Astrocyte of the spinal cord (primary cell): ENCODE measurements at regions not wholly inside any gene's neighbourhood (a gene's known extent, or its start where the extent isn't known, plus 50 kb on each side); places are given as distances from the start of the nearest gene placed in this dataset.

Experiments used
- DNase-seq: peaks from one replicate; pipeline ENCODE4 v3.0.0; 2011; ENCODE audit warnings: low read depth, low spot score
- H3K4me3 ChIP-seq: 2 replicates; pipeline ENCODE4 v1.5.1; 2011; ENCODE audit warnings: low read depth, mild to moderate bottlenecking, low read length, moderate library complexity
- in situ Hi-C: cut with HindIII; loops from 2 replicates; pipeline ENCODE4 v1.10.0; 2017; ENCODE audit warnings: low sequenced_read_pairs
- TF ChIP-seq, protein P1 (sequence below): IDR thresholded peaks from 2 replicates; pipeline ENCODE4 v1.5.1; 2012; ENCODE audit warnings: low read depth, mild to moderate bottlenecking, low read length, inconsistent platforms

- no peak for DNase-seq
- TF ChIP-seq, protein P1, sequence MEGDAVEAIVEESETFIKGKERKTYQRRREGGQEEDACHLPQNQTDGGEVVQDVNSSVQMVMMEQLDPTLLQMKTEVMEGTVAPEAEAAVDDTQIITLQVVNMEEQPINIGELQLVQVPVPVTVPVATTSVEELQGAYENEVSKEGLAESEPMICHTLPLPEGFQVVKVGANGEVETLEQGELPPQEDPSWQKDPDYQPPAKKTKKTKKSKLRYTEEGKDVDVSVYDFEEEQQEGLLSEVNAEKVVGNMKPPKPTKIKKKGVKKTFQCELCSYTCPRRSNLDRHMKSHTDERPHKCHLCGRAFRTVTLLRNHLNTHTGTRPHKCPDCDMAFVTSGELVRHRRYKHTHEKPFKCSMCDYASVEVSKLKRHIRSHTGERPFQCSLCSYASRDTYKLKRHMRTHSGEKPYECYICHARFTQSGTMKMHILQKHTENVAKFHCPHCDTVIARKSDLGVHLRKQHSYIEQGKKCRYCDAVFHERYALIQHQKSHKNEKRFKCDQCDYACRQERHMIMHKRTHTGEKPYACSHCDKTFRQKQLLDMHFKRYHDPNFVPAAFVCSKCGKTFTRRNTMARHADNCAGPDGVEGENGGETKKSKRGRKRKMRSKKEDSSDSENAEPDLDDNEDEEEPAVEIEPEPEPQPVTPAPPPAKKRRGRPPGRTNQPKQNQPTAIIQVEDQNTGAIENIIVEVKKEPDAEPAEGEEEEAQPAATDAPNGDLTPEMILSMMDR = no peak
- no peak overlapping the region for H3K4me3 ChIP-seq
- in situ Hi-C loops = no loop called here
Observed at GRCh38 chr14:105865904-105866840, 339.8 kb downstream of the TMEM121 start.

DNA sequence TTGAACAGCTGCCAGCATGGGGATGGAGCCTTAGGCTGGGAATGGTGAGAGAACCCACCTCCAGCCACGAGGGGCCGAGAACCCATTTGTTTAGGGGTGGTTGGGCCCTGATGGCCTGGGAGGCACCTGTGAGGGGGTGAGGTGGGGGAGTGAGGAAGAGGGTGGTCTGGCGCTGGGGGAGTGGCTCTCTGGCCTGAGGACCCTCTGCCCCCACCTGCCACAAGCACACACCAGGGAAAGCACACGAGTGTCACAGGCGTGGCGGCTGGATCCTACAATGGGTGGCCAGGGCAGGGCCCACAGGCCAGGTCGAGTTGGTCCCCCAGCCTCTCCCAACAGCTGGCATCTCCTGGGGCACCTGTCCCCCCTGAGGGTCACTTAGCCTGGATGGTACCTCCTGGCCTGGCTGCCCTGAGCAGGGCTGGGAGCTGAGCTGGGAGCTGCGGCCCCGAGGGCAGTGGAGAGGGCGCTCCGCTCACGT, 340.5 kb downstream of the TMEM121 start:
- TF ChIP-seq, protein P1 = no peak
- no peak for DNase-seq
- H3K4me3 ChIP-seq = no peak overlapping the region
- in situ Hi-C loops = no loop called here

GRCh38 chr14:105867961-105868599, 341.7 kb downstream of the TMEM121 start:
- DNase-seq = no peak
- H3K4me3 ChIP-seq = no peak overlapping the region
- in situ Hi-C loops = no loop called here
- TF ChIP-seq, protein P1 = no peak

DNA sequence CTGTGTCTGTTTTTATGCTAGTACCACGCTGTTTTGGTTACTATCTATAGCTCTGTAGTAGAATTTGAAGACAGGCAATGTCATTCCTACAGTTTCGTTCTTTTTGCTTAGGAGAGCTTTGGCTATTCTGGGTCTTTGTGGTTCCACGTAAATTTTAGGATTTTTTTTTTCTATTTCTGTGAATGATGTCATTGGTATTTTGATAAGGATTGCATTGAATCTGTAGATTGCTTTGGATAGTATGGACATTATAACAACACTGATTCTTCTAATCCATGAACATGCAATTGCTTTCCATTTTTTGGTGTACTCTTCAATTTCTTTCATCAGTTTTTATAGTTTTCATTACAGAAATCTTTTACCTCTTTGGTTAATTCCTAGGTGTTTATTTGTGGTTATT, 345.2 kb downstream of the TMEM121 start:
- no peak overlapping the region for H3K4me3 ChIP-seq
- TF ChIP-seq, protein P1 = no peak
- DNase-seq = no peak
- in situ Hi-C loops = no loop called here

GRCh38 chr14:105873870-105874512, 347.6 kb downstream of the TMEM121 start:
- in situ Hi-C loops = no loop called here
- H3K4me3 ChIP-seq = no peak overlapping the region
- TF ChIP-seq, protein P1 = no peak
- no peak for DNase-seq

- no peak for DNase-seq
- H3K4me3 ChIP-seq = no peak overlapping the region
- in situ Hi-C loops = no loop called here
- TF ChIP-seq, protein P1 = no peak
Observed at GRCh38 chr14:105876158-105876557, 349.8 kb downstream of the TMEM121 start.
